Nephron progenitor cell (in vitro differentiated cells): ENCODE measurements at regions not wholly inside any gene's neighbourhood (a gene's known extent, or its start where the extent isn't known, plus 50 kb on each side); places are given as distances from the start of the nearest gene placed in this dataset.

Source experiments
- DNase-seq: peaks from one replicate; pipeline ENCODE4 v3.0.0; 2021
- H3K27ac Mint-ChIP-seq: 2 replicates; pipeline ENCODE4 v1.8.0; 2021; ENCODE audit warnings: mild to moderate bottlenecking, moderate library complexity, mixed read lengths
- H3K27me3 Mint-ChIP-seq: 2 replicates; pipeline ENCODE4 v1.8.0; 2021; ENCODE audit warnings: mild to moderate bottlenecking, low read depth, mixed read lengths; ENCODE audit not compliant: poor library complexity
- H3K36me3 Mint-ChIP-seq: 2 replicates; pipeline ENCODE4 v1.8.0; 2021; ENCODE audit warnings: low read depth, mixed read lengths
- H3K4me1 Mint-ChIP-seq: 2 replicates; pipeline ENCODE4 v1.8.0; 2021; ENCODE audit warnings: mixed read lengths
- H3K4me3 Mint-ChIP-seq: 2 replicates; pipeline ENCODE4 v1.8.0; 2021; ENCODE audit warnings: mild to moderate bottlenecking, moderate library complexity, mixed read lengths
- H3K9me3 Mint-ChIP-seq: 2 replicates; pipeline ENCODE4 v1.8.0; 2021; ENCODE audit warnings: mild to moderate bottlenecking, moderate library complexity, mixed read lengths
- TF ChIP-seq, protein P1 (sequence below): fragments of 200-600 bp; sonication (generic); IDR thresholded peaks from 2 replicates; pipeline ENCODE4 v1.5.0; 2021; ENCODE audit warnings: antibody characterized with exemption

DNA sequence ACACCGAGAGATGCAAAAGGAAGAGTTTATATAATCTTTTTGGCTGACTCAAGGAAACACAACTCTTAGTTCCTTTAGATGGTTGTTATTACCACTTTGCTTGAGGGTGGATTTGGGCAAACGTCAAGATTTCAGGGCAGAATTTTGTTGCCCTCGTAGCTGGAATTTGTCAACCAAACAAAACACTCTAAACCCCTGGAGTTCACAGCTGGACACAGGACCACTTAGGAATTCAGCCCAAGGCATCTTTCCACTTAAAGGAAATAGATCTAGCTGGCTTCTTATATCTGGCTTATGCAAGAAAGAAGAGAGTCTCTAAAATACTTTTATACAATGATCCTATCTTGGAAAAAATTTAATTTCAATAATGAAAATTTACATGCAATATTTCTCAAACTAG lies 237.8 kb upstream of the LRIG3 start:
- TF ChIP-seq, protein P1, sequence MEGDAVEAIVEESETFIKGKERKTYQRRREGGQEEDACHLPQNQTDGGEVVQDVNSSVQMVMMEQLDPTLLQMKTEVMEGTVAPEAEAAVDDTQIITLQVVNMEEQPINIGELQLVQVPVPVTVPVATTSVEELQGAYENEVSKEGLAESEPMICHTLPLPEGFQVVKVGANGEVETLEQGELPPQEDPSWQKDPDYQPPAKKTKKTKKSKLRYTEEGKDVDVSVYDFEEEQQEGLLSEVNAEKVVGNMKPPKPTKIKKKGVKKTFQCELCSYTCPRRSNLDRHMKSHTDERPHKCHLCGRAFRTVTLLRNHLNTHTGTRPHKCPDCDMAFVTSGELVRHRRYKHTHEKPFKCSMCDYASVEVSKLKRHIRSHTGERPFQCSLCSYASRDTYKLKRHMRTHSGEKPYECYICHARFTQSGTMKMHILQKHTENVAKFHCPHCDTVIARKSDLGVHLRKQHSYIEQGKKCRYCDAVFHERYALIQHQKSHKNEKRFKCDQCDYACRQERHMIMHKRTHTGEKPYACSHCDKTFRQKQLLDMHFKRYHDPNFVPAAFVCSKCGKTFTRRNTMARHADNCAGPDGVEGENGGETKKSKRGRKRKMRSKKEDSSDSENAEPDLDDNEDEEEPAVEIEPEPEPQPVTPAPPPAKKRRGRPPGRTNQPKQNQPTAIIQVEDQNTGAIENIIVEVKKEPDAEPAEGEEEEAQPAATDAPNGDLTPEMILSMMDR = no peak
- H3K4me1 Mint-ChIP-seq = no peaks in the 10 kb centered on the region
- no peaks in the 10 kb centered on the region for H3K27me3 Mint-ChIP-seq
- H3K27ac Mint-ChIP-seq = no peak overlapping the region
- no peak overlapping the region for H3K4me3 Mint-ChIP-seq
- H3K9me3 Mint-ChIP-seq = peaks cover 38% of the 10 kb centered on the region
- DNase-seq = no peak
- H3K36me3 Mint-ChIP-seq = no peaks in the 10 kb centered on the region

DNA sequence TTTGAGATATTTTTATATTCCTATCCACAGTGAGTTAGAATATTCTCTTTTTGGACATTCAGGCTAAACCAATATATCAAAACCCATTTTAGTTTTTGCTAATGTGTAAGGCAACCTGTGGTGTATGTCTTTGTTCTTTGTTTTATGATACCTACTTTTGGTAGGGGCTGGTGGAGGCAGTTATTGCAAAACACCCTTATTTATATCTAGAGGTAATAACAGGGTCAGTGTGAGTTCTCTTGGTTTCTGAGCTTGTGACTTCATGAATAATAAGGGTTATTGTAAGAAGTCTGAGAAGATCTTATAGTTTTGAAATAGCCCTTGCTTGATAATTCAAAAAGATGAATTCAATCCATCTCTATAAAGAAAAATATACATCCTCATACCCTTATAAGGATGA lies 235.1 kb upstream of the LRIG3 start:
- TF ChIP-seq, protein P1 = no peak
- Mint-ChIP-seq H3K9me3 (peaks cover 35% of the 10 kb centered on the region), H3K4me3 (no peak overlapping the region), H3K36me3 (no peaks in the 10 kb centered on the region), H3K27ac (no peak overlapping the region), H3K27me3 (no peaks in the 10 kb centered on the region), H3K4me1 (no peaks in the 10 kb centered on the region)
- DNase-seq = no peak

DNA sequence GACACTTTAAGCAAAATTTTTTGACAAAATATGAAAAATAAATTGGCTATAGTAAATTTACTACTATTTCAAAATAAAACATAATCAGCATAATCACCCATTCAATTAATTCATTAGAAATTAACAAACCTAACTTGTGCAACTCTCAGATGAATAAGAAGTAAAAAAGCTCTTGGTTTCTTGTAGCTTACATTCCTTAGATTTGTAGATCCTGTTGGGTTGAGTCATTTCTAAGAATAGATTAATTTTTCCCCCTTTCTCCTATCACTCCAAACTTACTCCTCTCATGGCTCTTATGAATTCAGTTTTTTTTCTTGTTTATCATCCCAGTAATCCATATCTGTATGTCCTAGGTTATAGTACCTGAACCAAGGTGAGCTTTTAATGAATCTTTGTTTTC lies 230.9 kb upstream of the LRIG3 start:
- Mint-ChIP-seq H3K4me1 (peaks cover 5% of the 10 kb centered on the region), H3K27ac (no peak overlapping the region), H3K4me3 (no peak overlapping the region), H3K9me3 (peaks cover 22% of the 10 kb centered on the region), H3K27me3 (no peaks in the 10 kb centered on the region), H3K36me3 (peaks cover 7% of the 10 kb centered on the region)
- TF ChIP-seq, protein P1 = no peak
- DNase-seq = no peak

DNA sequence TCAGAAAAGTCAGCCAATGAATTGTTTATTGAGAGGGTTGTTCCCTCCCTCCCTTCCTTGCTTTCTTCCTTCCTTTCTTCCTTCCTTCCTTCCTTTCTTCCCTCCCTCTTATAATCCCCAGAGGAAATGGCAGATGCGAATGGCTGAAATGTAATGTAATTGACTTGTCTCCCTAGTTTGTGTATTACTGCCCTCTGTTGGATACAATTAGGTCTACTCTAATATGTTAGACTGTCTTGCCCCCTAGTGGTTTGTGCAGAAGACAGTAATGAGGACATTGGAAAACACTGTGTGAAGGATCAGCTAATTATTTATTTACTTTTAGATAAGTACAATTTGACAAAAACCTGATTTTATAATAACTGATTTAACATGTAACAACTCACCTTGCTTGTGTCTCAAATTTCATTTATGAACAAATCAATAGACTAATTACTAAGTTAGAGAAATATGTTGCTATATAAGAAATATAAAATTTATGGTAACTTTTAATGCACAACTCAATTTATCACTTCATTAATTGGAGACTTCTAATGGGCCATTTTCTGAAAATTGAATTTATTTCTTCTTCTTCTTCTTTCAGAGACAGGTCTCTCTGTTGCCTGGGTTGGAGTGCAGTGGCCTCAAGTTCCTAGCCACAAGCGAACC lies 229.8 kb upstream of the LRIG3 start:
- Mint-ChIP-seq H3K9me3 (peaks cover 19% of the 10 kb centered on the region), H3K4me3 (no peak overlapping the region), H3K4me1 (peaks cover 5% of the 10 kb centered on the region), H3K27me3 (no peaks in the 10 kb centered on the region), H3K36me3 (peaks cover 7% of the 10 kb centered on the region), H3K27ac (no peak overlapping the region)
- peak; percentile 32 for DNase-seq
- TF ChIP-seq, protein P1 = peak; percentile 95

DNA sequence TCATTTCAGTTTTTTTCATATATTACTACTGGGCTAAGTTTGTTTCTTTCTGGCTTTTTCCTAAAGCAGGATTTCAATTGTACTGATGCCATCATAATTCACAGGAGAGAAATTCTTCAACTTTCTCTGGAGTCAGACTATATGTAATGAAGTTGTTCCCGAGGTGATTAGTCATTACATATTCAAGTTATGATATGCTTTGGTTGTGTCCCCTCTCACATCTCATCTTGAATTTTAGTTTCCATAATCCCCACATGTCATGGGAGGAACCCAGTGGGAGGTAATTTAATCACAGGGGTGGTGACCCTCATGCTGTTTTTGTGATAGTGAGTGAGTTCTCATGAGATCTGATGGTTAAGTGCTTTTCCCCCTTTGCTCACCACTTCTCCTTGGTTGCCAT lies 227.5 kb upstream of the LRIG3 start:
- no peak overlapping the region for H3K27ac Mint-ChIP-seq
- peaks cover 7% of the 10 kb centered on the region for H3K36me3 Mint-ChIP-seq
- peaks cover 12% of the 10 kb centered on the region for H3K9me3 Mint-ChIP-seq
- peaks cover 5% of the 10 kb centered on the region for H3K4me1 Mint-ChIP-seq
- TF ChIP-seq, protein P1 = no peak
- H3K27me3 Mint-ChIP-seq = no peaks in the 10 kb centered on the region
- no peak for DNase-seq
- H3K4me3 Mint-ChIP-seq = no peak overlapping the region

DNA sequence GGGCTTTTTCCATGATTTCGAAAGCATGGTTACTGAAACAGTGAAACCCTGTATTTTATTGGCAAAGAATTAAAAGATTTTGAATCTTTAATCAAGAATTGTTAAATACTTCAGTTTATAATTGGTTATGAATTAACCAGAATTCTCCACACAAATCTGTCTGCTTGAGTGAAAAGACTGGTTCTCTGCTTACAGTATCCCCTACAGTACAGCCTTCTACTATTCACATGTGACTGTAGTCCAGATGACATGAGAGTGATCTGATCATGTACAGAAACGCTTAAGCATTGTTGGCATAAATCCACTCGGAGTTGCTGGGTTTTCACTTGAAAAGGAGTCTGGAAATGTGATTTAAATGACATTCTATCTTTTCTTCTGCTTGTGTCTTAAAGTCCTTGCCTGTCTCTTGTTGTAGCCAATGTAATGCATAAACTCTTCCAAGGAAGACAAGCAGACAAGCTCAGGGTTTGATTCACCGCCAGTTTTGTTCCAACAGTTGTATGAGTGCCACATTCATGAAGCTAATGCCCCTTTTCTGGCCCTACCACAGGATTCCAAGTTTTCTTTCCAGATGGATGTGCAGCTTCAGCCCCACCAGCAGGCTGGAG lies 222.0 kb upstream of the LRIG3 start:
- Mint-ChIP-seq H3K36me3 (no peaks in the 10 kb centered on the region), H3K27me3 (no peaks in the 10 kb centered on the region)

More for the DNA sequence above, 222.0 kb upstream of the LRIG3 start:
- no peaks in the 10 kb centered on the region for H3K4me1 Mint-ChIP-seq
- no peak overlapping the region for H3K27ac Mint-ChIP-seq
- TF ChIP-seq, protein P1 = no peak
- H3K9me3 Mint-ChIP-seq = peaks cover 4% of the 10 kb centered on the region
- H3K4me3 Mint-ChIP-seq = no peak overlapping the region
- no peak for DNase-seq
